ENCODE measurements at regions not wholly inside any gene's neighbourhood (a gene's known extent, or its start where the extent isn't known, plus 50 kb on each side); places are given as distances from the start of the nearest gene placed in this dataset.

GRCh38 chr7:16365177-16365576 is 56.2 kb downstream of the CRPPA start:
- TF ChIP-seq NFIC (IDR thresholded peaks at IDR 0.05) = no peak
- TF ChIP-seq YY1 (IDR thresholded peaks at IDR 0.05; ENCODE audit: low read depth) = no peak
- TF ChIP-seq TEAD4 (IDR thresholded peaks at IDR 0.05) = no peak
- TF ChIP-seq EP300 (IDR thresholded peaks at IDR 0.05; ENCODE audit: borderline replicate concordance) = no peak
- TF ChIP-seq TAF1 (IDR thresholded peaks at IDR 0.05; ENCODE audit: low read depth) = no peak
- TF ChIP-seq REST (IDR thresholded peaks at IDR 0.05; ENCODE audit: low read depth) = no peak
- TF ChIP-seq RAD21 (IDR thresholded peaks at IDR 0.05; ENCODE audit: low read depth) = no peak
- no peak for TF ChIP-seq EGR1 (IDR thresholded peaks at IDR 0.05)
- TF ChIP-seq MAX (IDR thresholded peaks at IDR 0.05) = no peak
- TF ChIP-seq CEBPB (IDR thresholded peaks at IDR 0.05) = no peak
- no peak for TF ChIP-seq CREB1 (IDR thresholded peaks at IDR 0.05; ENCODE audit: low read depth)
- TF ChIP-seq USF1 (IDR thresholded peaks at IDR 0.05) = no peak
- TF ChIP-seq FOXM1 (IDR thresholded peaks at IDR 0.05; ENCODE audit: borderline replicate concordance, low read depth) = no peak
- no peak for TF ChIP-seq ZBTB7A (IDR thresholded peaks at IDR 0.05; ENCODE audit: low read depth)
